OCI-LY7 (cell line): ENCODE measurements at regions not wholly inside any gene's neighbourhood (a gene's known extent, or its start where the extent isn't known, plus 50 kb on each side); places are given as distances from the start of the nearest gene placed in this dataset.

Experiments
- BruUV-seq: library from RNA; stranded (reverse); fragments of 400-500 nt; replicated peaks from 2 replicates; lab custom pipeline; 2021; lab: Mats Ljungman, UMichigan
- CTCF ChIA-PET: fragments of 300-600 bp; sonication (Branson Sonifier 250); formaldehyde crosslinking; loops from one replicate; lab custom pipeline; 2022; ENCODE audit warnings: antibody characterized with exemption; ENCODE audit not compliant: unreplicated experiment; lab: Charles Lee
- POLR2A ChIA-PET: fragments of 300-600 bp; sonication (Branson Sonifier 250); formaldehyde crosslinking; loops from one replicate; lab custom pipeline; 2022; ENCODE audit warnings: antibody characterized with exemption; lab: Charles Lee
- DNase-seq: peaks from one replicate; pipeline ENCODE4 v3.0.0-alpha.2; 2015; ENCODE audit warnings: low spot score
- H2AFZ ChIP-seq: fragments of 200-600 bp; sonication (generic), shearing (Covaris generic); 2 replicates; pipeline ENCODE4 v1.6.1; 2014; ENCODE audit warnings: mild to moderate bottlenecking, antibody characterized with exemption, low read length, moderate library complexity
- H3K27ac ChIP-seq: fragments of 200-600 bp; sonication (generic); 2 replicates; pipeline ENCODE4 v1.5.1; 2014; ENCODE audit warnings: mixed run types, low read depth, mild to moderate bottlenecking, moderate library complexity, low read length, inconsistent platforms; ENCODE audit not compliant: poor library complexity, severe bottlenecking
- H3K36me3 ChIP-seq: fragments of 200-600 bp; sonication (generic); 2 replicates; pipeline ENCODE4 v1.6.1; 2014; ENCODE audit warnings: mild to moderate bottlenecking, antibody characterized with exemption, low read length, moderate library complexity, mixed read lengths; ENCODE audit not compliant: insufficient read depth
- H3K4me1 ChIP-seq: fragments of 200-600 bp; sonication (generic); 2 replicates; pipeline ENCODE4 v1.5.1; 2014; ENCODE audit warnings: mild to moderate bottlenecking, low read length; ENCODE audit not compliant: insufficient read depth, poor library complexity, severe bottlenecking
- H3K4me2 ChIP-seq: fragments of 200-600 bp; sonication (generic); 2 replicates; pipeline ENCODE4 v1.6.1; 2014; ENCODE audit warnings: mild to moderate bottlenecking, low read length
- H3K4me3 ChIP-seq: fragments of 200-600 bp; sonication (generic); 2 replicates; pipeline ENCODE4 v1.5.1; 2014; ENCODE audit warnings: mild to moderate bottlenecking, low read depth, low read length; ENCODE audit not compliant: poor library complexity, severe bottlenecking
- H3K79me2 ChIP-seq: fragments of 200-600 bp; sonication (generic); 2 replicates; pipeline ENCODE4 v1.6.1; 2016; ENCODE audit warnings: low read depth, mild to moderate bottlenecking, low read length, moderate library complexity, mixed read lengths; ENCODE audit not compliant: insufficient read depth
- H3K9me2 ChIP-seq: fragments of 200-600 bp; sonication (generic); 2 replicates; pipeline ENCODE4 v1.6.1; 2016; ENCODE audit warnings: mild to moderate bottlenecking, low read length, mixed read lengths; ENCODE audit not compliant: insufficient read depth
- H3K9me3 ChIP-seq: fragments of 200-600 bp; sonication (generic); 2 replicates; pipeline ENCODE4 v1.6.1; 2014; ENCODE audit warnings: mild to moderate bottlenecking, mixed run types, low read length, mixed read lengths
- H4K20me1 ChIP-seq: fragments of 200-600 bp; sonication (generic); 2 replicates; pipeline ENCODE4 v1.6.1; 2014; ENCODE audit warnings: mild to moderate bottlenecking, antibody characterized with exemption, low read length, moderate library complexity, mixed read lengths; ENCODE audit not compliant: insufficient read depth
- EZH2phosphoT487 ChIP-seq: fragments of 200-600 bp; sonication (generic); IDR thresholded peaks from 2 replicates; pipeline ENCODE4 v1.6.1; 2018; ENCODE audit warnings: low read depth, borderline replicate concordance, mild to moderate bottlenecking, mixed run types, antibody characterized with exemption, low read length, moderate library complexity, mixed read lengths
- intact Hi-C: fragments of 100-400 bp; cut with micrococcal nuclease; formaldehyde crosslinking; loops from one replicate; pipeline ENCODE4 v1.10.0; 2022; ENCODE audit not compliant: unreplicated experiment
- TF ChIP-seq, protein P1 (sequence below): fragments of 200-600 bp; sonication (generic); conservative IDR thresholded peaks from 2 replicates; pipeline ENCODE4 v1.5.1; 2014; ENCODE audit warnings: mild to moderate bottlenecking, antibody characterized with exemption, low read length, moderate library complexity, mixed read lengths

DNA sequence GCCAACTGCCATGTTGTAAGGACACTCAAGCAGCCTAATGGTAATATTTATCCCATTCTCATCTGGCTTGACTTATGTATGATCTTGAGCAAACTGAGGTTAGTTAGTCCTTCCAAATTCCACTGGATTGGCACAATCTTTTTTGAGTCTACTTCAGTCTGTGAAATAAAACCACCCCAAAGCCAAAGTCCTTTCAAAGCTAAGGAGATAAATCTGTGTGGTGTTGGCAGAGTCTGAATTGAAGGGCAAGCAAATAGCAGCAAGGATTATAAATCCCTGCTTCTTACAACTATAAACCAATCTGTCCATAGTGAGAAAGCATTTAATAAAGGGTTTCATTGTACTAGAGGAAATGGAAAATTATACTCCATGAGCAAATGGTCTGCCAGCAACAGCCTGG is 233.9 kb upstream of the GLRA2 start:
- Histone ChIP-seq H3K4me2 (no peak overlapping the region), H3K27ac (no peak overlapping the region), H2AFZ (no peak overlapping the region), H3K4me1 (no peaks in the 10 kb centered on the region), H3K9me3 (no peaks in the 10 kb centered on the region), H3K4me3 (no peak overlapping the region), H3K79me2 (no peaks in the 10 kb centered on the region), H3K9me2 (no peaks in the 10 kb centered on the region), H4K20me1 (no peaks in the 10 kb centered on the region), H3K36me3 (no peaks in the 10 kb centered on the region)
- TF ChIP-seq EZH2phosphoT487: no peak
- TF ChIP-seq, protein P1, sequence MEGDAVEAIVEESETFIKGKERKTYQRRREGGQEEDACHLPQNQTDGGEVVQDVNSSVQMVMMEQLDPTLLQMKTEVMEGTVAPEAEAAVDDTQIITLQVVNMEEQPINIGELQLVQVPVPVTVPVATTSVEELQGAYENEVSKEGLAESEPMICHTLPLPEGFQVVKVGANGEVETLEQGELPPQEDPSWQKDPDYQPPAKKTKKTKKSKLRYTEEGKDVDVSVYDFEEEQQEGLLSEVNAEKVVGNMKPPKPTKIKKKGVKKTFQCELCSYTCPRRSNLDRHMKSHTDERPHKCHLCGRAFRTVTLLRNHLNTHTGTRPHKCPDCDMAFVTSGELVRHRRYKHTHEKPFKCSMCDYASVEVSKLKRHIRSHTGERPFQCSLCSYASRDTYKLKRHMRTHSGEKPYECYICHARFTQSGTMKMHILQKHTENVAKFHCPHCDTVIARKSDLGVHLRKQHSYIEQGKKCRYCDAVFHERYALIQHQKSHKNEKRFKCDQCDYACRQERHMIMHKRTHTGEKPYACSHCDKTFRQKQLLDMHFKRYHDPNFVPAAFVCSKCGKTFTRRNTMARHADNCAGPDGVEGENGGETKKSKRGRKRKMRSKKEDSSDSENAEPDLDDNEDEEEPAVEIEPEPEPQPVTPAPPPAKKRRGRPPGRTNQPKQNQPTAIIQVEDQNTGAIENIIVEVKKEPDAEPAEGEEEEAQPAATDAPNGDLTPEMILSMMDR: no peak
- ChIA-PET CTCF (no interaction called here), POLR2A (no interaction called here)
- BruUV-seq: no TSS peak
- intact Hi-C loops: no loop called here
- no peak for DNase-seq

DNA sequence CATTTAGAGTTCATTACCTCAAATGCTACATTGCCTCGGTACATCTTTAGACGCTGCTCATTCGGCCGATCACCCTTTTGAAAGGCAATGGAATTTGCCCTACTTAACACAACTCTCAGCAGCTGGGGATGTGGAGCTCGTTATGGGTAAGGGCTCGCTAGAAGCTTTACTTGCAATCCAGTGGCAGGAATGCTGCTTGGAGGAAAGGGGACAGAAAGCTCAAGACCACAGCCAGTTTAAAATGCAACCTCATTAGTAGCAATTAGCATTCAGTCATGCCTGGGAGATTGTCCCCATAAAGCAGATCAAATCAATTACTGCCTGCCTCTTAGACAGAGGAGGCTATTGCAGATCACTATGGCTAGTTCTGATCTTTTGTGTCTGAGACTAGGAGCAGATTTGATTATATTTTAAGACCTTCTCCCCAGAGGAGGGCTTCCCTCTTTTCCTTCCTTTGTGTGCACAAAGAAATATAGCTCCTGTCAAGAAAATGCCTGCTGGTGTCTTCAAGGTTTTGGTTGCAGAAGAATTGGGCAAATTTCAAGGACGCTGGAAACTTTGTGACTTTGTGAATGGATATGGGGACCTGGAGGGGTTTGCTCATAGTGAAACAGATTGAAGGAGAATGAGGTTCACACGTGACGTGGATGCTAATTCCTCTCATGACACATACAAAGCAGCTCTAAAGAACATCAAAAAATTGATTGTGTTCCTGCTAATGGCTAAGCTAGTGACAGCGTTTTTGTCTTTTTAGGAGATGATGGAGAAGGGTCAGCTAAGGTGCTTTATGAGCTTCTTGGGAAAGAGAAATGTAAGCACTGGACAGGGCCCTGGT is 237.5 kb upstream of the GLRA2 start:
- Histone ChIP-seq H3K79me2 (no peaks in the 10 kb centered on the region), H3K36me3 (no peaks in the 10 kb centered on the region), H2AFZ (no peak overlapping the region), H3K4me2 (no peak overlapping the region), H3K27ac (no peak overlapping the region), H3K4me3 (no peak overlapping the region), H3K9me3 (no peaks in the 10 kb centered on the region), H4K20me1 (no peaks in the 10 kb centered on the region), H3K9me2 (no peaks in the 10 kb centered on the region), H3K4me1 (no peaks in the 10 kb centered on the region)
- intact Hi-C loops: no loop called here
- CTCF ChIA-PET: no interaction called here
- no TSS peak for BruUV-seq
- no peak for DNase-seq
- POLR2A ChIA-PET: interaction anchor here (0.6 to 0.9 kb wide), 2 partner anchors 30 to 227 kb away, joined by 3 to 10 read pairs; no protein-coding TSS in a partner anchor
- no peak for TF ChIP-seq EZH2phosphoT487
- TF ChIP-seq, protein P1: no peak

DNA sequence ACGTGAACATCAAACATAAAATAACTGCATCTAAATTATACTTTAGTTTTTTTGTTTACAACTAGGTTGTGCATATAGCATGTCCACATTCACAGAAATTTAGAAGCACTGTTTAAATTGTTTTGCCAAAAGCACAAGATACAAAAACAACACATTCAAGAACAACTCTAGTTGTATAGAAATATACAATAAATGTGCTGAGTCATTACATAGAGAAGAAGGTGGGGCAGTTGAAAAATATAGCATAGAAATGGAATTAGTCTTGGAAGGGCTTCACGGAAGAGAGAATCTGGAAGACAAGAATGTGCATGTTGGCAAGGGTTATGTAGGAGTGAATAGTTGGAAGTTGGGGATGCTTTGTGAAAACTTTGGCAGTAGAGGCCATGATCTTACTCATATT is 239.0 kb upstream of the GLRA2 start:
- TF ChIP-seq EZH2phosphoT487: no peak
- TF ChIP-seq, protein P1: no peak
- intact Hi-C loops: no loop called here
- no peaks in the 10 kb centered on the region for H3K36me3 ChIP-seq

More for the DNA sequence above, 239.0 kb upstream of the GLRA2 start:
- no peaks in the 10 kb centered on the region for H3K79me2 ChIP-seq
- no peaks in the 10 kb centered on the region for H4K20me1 ChIP-seq
- no peaks in the 10 kb centered on the region for H3K9me2 ChIP-seq
- no peak overlapping the region for H3K27ac ChIP-seq
- H3K4me3 ChIP-seq: no peak overlapping the region
- CTCF ChIA-PET: no interaction called here
- POLR2A ChIA-PET: no interaction called here
- H3K4me2 ChIP-seq: no peak overlapping the region
- DNase-seq: no peak
- BruUV-seq: no TSS peak
- no peaks in the 10 kb centered on the region for H3K4me1 ChIP-seq
- H2AFZ ChIP-seq: no peak overlapping the region
- no peaks in the 10 kb centered on the region for H3K9me3 ChIP-seq
